ENCODE measurements at regions not wholly inside any gene's neighbourhood (a gene's known extent, or its start where the extent isn't known, plus 50 kb on each side); places are given as distances from the start of the nearest gene placed in this dataset.

DNA sequence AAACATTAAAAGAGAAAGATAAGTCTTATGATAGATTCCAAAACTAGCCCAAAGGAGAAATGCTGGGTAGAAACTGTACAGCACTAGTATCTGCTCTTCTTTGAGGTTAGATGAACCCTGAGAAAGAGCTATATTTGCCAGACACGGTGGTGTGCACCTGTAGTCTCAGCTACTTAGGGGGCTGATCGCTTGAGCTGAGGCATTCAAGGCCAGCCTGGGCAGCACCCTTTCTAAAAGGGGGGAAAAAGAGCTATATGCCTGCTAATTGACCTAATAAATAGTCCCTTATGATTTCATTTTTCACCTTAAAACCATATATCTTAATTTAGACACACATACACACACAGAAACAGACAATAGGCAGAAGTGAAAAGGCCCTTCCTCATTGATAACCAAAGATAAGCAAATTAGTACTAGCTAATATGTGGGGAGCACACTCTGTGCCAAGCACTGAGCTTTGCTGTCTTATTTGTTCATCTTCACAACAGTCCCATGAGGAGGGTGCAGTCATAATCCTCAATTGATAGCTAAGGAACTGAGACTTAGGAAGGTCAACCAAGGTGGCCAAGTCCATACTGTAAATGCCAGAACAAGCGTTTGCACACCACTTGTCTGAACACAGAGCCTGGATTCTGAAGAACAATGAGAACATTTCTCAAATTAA lies 56.6 kb upstream of the NLK start:
- H3K4me3 ChIP-seq (ENCODE audit: low read length), result no peak overlapping the region
- H3K4me1 ChIP-seq (ENCODE audit: control insufficient read depth, insufficient read depth, low read length), result peaks cover 16% of the 10 kb centered on the region
- H3K9me3 ChIP-seq (ENCODE audit: control insufficient read depth, low read length), result no peaks in the 10 kb centered on the region
- peaks cover 4% of the 10 kb centered on the region for H3K27me3 ChIP-seq (ENCODE audit: control insufficient read depth, insufficient read depth, low read length)
- no peak overlapping the region for H3K9ac ChIP-seq (ENCODE audit: low read length)
- no peaks in the 10 kb centered on the region for H3K36me3 ChIP-seq (ENCODE audit: control insufficient read depth, insufficient read depth, low read length)

DNA sequence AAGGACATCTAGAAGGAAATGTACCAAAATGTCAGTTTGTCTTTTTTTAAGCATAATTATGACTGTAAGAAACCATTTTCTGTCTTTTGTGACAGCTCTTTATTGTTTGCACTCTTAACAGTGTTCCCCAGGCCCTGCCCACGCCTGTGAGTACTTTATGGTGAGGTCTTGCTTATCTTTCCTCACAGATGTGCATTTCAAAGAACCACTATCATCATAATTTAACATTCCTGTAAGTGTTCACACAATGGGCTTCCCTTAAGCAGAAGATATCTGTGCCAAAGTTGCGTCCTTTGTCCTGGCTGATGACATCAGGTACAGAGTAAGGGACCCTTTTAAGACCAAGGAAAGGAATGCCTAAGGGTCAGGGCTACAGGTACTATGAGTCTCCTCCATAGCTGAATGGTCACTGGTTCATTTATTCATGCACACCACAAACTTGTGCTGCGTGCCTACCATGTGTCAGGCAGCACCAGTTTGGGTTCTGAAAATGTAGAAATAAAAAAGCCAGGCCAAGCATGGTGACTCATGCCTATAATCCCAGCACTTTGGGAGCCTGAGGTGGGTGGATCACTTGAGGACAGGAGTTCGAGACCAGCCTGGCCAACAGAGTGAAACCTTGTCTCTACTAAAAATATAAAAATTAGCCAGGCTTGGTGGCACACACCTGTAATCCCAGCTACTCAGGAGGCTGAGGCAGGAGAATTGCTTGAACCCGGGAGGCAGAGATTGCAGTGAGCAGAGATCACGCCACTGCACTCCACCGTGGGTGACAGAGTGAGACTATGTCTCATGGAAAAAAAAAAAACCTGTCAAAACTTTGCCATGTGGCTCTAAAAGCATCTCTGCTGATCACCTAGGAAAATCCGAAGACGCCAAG lies 55.4 kb upstream of the NLK start:
- H3K27me3 ChIP-seq (ENCODE audit: control insufficient read depth, insufficient read depth, low read length), result peaks cover 4% of the 10 kb centered on the region
- H3K36me3 ChIP-seq (ENCODE audit: control insufficient read depth, insufficient read depth, low read length), result no peaks in the 10 kb centered on the region
- no peaks in the 10 kb centered on the region for H3K9me3 ChIP-seq (ENCODE audit: control insufficient read depth, low read length)
- no peak overlapping the region for H3K9ac ChIP-seq (ENCODE audit: low read length)
- H3K4me1 ChIP-seq (ENCODE audit: control insufficient read depth, insufficient read depth, low read length), result peaks cover 23% of the 10 kb centered on the region
- no peak overlapping the region for H3K4me3 ChIP-seq (ENCODE audit: low read length)

DNA sequence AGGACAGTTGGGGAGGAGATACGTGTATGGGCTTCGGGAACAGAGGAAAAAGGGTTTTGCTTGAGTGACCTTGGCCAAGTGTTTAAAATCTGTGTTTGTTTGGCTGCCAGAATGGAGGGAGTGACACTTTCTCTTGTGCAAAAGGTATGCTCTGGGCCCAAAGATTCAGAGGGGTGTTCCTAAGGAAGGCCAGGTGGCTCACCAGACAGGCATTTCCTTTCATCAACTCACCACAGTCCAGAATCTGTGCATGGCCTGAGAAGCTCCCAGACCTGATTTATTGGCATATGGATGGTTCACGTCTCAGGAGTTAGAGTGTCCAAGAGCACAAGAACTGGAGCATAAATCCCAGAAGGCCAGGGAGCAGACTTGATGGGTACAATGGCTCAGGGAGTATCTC lies 53.4 kb upstream of the NLK start:
- H3K4me3 ChIP-seq (ENCODE audit: low read length), result no peak overlapping the region
- no peak overlapping the region for H3K9ac ChIP-seq (ENCODE audit: low read length)
- peaks cover 23% of the 10 kb centered on the region for H3K4me1 ChIP-seq (ENCODE audit: control insufficient read depth, insufficient read depth, low read length)
- no peaks in the 10 kb centered on the region for H3K9me3 ChIP-seq (ENCODE audit: control insufficient read depth, low read length)
- no peaks in the 10 kb centered on the region for H3K36me3 ChIP-seq (ENCODE audit: control insufficient read depth, insufficient read depth, low read length)
- H3K27me3 ChIP-seq (ENCODE audit: control insufficient read depth, insufficient read depth, low read length), result peaks cover 4% of the 10 kb centered on the region

DNA sequence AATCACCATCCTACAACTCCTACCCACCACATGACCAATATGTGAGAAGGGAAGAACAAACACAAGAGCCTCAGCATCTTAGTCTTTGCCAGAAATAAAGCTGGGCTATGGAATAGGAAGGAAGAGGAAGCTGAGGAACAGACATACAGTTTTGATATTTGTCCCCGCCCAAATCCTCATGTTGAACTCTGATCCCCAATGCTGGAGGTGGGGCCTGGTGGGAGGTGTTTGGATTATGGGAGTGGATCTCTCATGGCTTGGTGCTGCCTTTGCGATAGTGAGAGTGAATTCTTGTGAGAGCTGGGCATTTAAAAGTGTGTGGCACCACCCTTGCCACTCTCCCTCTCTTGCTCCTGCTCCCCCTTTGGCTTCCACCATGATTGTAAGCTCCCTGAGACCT lies 52.4 kb upstream of the NLK start:
- H3K4me3 ChIP-seq (ENCODE audit: low read length), result peak overlapping the region; percentile 33
- H3K4me1 ChIP-seq (ENCODE audit: control insufficient read depth, insufficient read depth, low read length), result peaks cover 23% of the 10 kb centered on the region
- H3K9me3 ChIP-seq (ENCODE audit: control insufficient read depth, low read length), result no peaks in the 10 kb centered on the region
- H3K9ac ChIP-seq (ENCODE audit: low read length), result no peak overlapping the region
- peaks cover under 1% of the 10 kb centered on the region for H3K27me3 ChIP-seq (ENCODE audit: control insufficient read depth, insufficient read depth, low read length)
- H3K36me3 ChIP-seq (ENCODE audit: control insufficient read depth, insufficient read depth, low read length), result no peaks in the 10 kb centered on the region

DNA sequence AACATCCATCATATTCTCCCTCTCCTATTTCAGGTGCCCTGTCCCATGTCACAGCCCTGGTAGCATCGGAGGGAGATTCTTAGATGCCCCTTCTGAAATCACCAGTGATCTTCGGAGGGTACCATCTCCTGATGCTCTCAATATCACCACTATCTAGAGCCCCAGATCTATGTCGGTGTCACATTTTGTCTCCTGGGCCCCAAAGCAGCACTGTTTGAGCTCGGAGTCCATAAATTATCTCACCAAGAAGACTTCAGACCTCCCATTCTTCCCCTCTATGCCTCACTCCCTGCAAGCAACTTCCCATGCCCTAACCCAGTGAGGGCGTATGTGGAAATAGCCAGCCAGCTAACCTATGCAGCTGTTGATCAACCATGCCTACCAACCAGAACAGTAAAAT lies 51.5 kb upstream of the NLK start:
- H3K27me3 ChIP-seq (ENCODE audit: control insufficient read depth, insufficient read depth, low read length), result no peaks in the 10 kb centered on the region

DNA sequence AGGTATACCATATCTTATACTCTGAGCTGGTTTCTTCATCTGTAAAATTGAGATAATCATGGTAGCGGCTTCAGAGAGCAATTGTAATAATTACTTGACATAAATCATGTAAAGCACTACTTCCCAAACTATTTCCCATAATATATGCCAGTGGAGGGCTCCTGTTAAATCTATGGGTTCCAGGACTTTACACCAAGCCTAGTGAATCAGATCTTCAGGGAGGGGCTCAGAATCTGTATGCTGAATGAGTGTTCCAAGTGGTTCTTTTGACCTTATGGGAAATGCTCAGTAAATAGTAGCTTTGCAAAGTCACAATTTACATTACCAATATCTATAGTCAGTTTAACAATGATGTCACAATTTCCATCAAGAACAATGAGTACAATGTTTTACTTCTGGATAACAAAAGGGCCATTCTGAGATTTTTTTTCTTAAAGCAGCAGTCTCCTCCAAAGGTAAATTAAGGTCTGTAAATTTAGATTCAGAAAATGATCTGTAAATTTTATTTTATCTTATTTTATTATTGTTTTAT lies 50.9 kb upstream of the NLK start:
- Histone ChIP-seq H3K36me3 (ENCODE audit: control insufficient read depth, insufficient read depth, low read length) (no peaks in the 10 kb centered on the region), H3K4me3 (ENCODE audit: low read length) (peak overlapping the region; percentile 33), H3K9ac (ENCODE audit: low read length) (peak overlapping the region; percentile 49), H3K27me3 (ENCODE audit: control insufficient read depth, insufficient read depth, low read length) (no peaks in the 10 kb centered on the region), H3K9me3 (ENCODE audit: control insufficient read depth, low read length) (no peaks in the 10 kb centered on the region), H3K4me1 (ENCODE audit: control insufficient read depth, insufficient read depth, low read length) (peaks cover 23% of the 10 kb centered on the region)

More for the DNA sequence above, 51.5 kb upstream of the NLK start:
- peak overlapping the region; percentile 33 for H3K4me3 ChIP-seq (ENCODE audit: low read length)
- H3K9ac ChIP-seq (ENCODE audit: low read length), result peak overlapping the region; percentile 49
- H3K4me1 ChIP-seq (ENCODE audit: control insufficient read depth, insufficient read depth, low read length), result peaks cover 23% of the 10 kb centered on the region
- H3K9me3 ChIP-seq (ENCODE audit: control insufficient read depth, low read length), result no peaks in the 10 kb centered on the region
- no peaks in the 10 kb centered on the region for H3K36me3 ChIP-seq (ENCODE audit: control insufficient read depth, insufficient read depth, low read length)
